ENCODE measurements at regions not wholly inside any gene's neighbourhood (a gene's known extent, or its start where the extent isn't known, plus 50 kb on each side); places are given as distances from the start of the nearest gene placed in this dataset.
A peak's percentile ranks its signal among the peaks of the same experiment; 100 is the strongest.

DNA sequence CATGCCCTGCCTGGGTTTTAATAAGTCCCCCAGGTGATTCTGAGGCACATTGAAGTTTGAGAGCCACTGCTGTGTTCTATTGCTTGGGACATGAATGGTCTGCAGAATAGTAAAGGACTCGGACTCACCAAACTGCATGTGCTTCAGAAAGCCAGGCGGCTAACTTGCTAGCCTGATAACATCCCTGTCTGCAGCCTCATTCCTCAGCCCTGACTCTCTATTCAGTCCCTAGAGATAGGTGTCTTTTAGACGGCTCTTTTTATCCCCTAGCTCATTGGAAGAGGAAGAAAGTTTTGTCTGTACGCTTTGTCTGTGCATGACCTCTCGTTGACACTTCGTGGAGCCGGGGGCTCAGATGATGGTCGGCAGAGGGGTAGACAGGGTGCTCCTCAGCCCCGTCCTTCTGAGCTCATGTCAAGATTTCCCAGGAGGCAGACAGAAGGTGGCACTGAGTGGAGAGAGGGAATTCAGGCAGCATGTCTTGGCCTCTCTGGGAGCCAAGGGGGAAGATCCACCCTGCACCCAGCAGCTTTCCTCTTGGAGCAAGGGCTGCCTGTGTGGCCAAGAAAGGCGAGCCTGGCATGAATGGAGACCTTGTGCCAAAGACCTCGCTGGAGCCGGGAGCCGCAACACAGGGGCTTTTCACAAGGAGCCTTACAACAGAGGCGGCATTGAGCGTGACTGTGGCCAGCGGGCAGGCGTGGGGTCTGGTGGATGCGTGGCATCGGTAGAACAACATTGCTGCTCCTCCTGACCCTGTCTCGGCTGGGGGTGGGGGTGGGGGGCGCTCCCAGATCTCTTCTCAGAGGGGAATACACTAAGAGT is 51.1 kb upstream of the PODXL start:
- no peak overlapping the region for H3K27ac ChIP-seq (ENCODE audit: low read length)
- intact Hi-C loops (cut with micrococcal nuclease), result no loop called here
- no peaks in the 10 kb centered on the region for H3K9me3 Mint-ChIP-seq
- no peaks in the 10 kb centered on the region for H3K36me3 Mint-ChIP-seq
- no peaks in the 10 kb centered on the region for H3K36me3 ChIP-seq (ENCODE audit: control insufficient read depth, insufficient read depth, low read length)
- H3K4me3 ChIP-seq (ENCODE audit: low read length), result no peak overlapping the region
- no peaks in the 10 kb centered on the region for H3K9me3 ChIP-seq (ENCODE audit: control insufficient read depth, insufficient read depth, low read length)
- H3K4me1 ChIP-seq (ENCODE audit: control insufficient read depth, insufficient read depth, low read length), result peaks cover 26% of the 10 kb centered on the region
- H3K4me3 Mint-ChIP-seq, result no peak overlapping the region
- DNase-seq (no peak), ATAC-seq (no peak)
- H3K27ac Mint-ChIP-seq, result no peak overlapping the region
- H3K27me3 ChIP-seq (ENCODE audit: control insufficient read depth, insufficient read depth, low read length), result peaks cover 23% of the 10 kb centered on the region
- WGBS (ENCODE audit: insufficient coverage), result 84% methylated on average over 21 of the region's 21 CpGs
- peaks cover 24 to 32% of the 10 kb centered on the region in 2 donors for H3K27me3 Mint-ChIP-seq (ENCODE audit: low read depth in 2 of 2)
- peaks cover 19 to 29% of the 10 kb centered on the region in 2 donors for H3K4me1 Mint-ChIP-seq
- TF ChIP-seq, protein P1, sequence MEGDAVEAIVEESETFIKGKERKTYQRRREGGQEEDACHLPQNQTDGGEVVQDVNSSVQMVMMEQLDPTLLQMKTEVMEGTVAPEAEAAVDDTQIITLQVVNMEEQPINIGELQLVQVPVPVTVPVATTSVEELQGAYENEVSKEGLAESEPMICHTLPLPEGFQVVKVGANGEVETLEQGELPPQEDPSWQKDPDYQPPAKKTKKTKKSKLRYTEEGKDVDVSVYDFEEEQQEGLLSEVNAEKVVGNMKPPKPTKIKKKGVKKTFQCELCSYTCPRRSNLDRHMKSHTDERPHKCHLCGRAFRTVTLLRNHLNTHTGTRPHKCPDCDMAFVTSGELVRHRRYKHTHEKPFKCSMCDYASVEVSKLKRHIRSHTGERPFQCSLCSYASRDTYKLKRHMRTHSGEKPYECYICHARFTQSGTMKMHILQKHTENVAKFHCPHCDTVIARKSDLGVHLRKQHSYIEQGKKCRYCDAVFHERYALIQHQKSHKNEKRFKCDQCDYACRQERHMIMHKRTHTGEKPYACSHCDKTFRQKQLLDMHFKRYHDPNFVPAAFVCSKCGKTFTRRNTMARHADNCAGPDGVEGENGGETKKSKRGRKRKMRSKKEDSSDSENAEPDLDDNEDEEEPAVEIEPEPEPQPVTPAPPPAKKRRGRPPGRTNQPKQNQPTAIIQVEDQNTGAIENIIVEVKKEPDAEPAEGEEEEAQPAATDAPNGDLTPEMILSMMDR (IDR thresholded peaks at IDR 0.05), result no peak

DNA sequence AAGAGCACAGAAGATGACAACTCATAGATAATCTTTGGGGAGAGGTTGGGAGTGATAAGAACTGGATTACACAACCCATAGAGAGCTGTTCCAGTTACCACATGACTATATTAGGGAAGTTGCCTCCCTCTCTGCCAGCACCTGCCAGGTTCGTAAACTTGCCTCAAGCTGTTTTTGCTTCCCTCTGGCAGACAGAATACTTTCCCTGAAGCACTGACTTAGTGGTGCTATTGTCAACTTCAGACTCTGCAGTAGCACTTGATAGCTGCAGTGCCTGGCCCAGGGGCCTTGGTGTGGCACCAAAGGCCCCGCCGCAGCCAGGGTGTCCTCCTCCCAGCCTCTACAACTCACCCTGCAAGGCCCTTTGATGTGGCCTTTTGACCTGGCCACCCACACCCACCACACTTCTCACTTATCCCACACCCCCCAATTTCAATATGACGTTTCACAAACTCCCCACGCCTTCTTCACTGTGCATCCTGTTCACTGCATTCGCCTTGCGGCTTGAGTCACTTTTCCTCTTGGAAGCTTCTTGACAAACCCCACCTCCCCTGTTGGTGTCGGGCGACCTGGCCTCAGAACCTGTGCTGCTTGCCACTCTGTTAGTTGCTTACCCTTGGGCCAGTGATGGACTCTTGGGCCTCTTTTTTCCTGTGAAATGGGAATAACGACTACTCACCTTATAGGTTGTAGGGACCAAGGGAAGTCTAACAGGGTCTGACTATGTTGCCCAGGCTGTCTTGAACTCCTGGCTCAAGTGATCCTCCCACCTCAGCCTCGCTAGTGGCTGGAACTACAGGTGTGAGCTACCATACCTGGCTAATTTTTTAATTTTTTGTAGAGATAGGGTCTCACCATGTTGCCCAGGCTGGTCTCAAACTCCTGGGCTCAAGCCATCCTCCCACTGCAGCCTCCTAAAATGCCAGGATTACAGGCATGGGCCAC is 50.2 kb upstream of the PODXL start:
- 43% methylated on average over 11 of the region's 11 CpGs for WGBS (ENCODE audit: insufficient coverage)
- peak; percentile 66 to 92 (median 90) for ATAC-seq
- H3K36me3 Mint-ChIP-seq, result no peaks in the 10 kb centered on the region
- H3K4me3 Mint-ChIP-seq, result peak overlapping the region; percentile 60
- Histone ChIP-seq H3K36me3 (ENCODE audit: control insufficient read depth, insufficient read depth, low read length) (no peaks in the 10 kb centered on the region), H3K4me3 (ENCODE audit: low read length) (no peak overlapping the region), H3K27me3 (ENCODE audit: control insufficient read depth, insufficient read depth, low read length) (peaks cover 26% of the 10 kb centered on the region), H3K9me3 (ENCODE audit: control insufficient read depth, insufficient read depth, low read length) (no peaks in the 10 kb centered on the region), H3K4me1 (ENCODE audit: control insufficient read depth, insufficient read depth, low read length) (peaks cover 26% of the 10 kb centered on the region), H3K27ac (ENCODE audit: low read length) (no peak overlapping the region)
- peaks cover 29 to 41% of the 10 kb centered on the region in 2 donors for H3K27me3 Mint-ChIP-seq (ENCODE audit: low read depth in 2 of 2)
- H3K9me3 Mint-ChIP-seq, result no peaks in the 10 kb centered on the region
- TF ChIP-seq, protein P1 (IDR thresholded peaks at IDR 0.05), result no peak
- H3K27ac Mint-ChIP-seq, result peak overlapping the region; percentile 21 to 27
- DNase-seq, result peak; percentile 20 to 37
- H3K4me1 Mint-ChIP-seq, result peaks cover 19 to 29% of the 10 kb centered on the region in 2 donors
- intact Hi-C loops (cut with micrococcal nuclease), result no loop called here
